MCF 10A (cell line): ENCODE measurements at regions not wholly inside any gene's neighbourhood (a gene's known extent, or its start where the extent isn't known, plus 50 kb on each side); places are given as distances from the start of the nearest gene placed in this dataset.

Source experiments
- BruUV-seq: library from RNA; stranded (reverse); fragments of 400-500 nt; replicated peaks from 2 replicates; lab custom pipeline; 2021; lab: Mats Ljungman, UMichigan
- CTCF ChIA-PET: fragments of 300-600 bp; sonication (Branson Sonifier 250); formaldehyde crosslinking; extraction: SDS; loops from one replicate; lab custom pipeline; 2021; ENCODE audit warnings: antibody characterized with exemption, inconsistent platforms; lab: Yijun Ruan, JAX
- POLR2A ChIA-PET: fragments of 300-600, 350-650 bp; sonication (Branson Sonifier 250); formaldehyde crosslinking; extraction: SDS; loops from one replicate; lab custom pipeline; 2020; ENCODE audit warnings: antibody characterized with exemption, inconsistent platforms; lab: Yijun Ruan, JAX
- DNase-seq: peaks from one replicate; pipeline ENCODE4 v3.0.0-alpha.2; 2018; ENCODE audit not compliant: unreplicated experiment
- H3K27ac Mint-ChIP-seq: one replicate; pipeline ENCODE4 v1.8.0; 2022; ENCODE audit warnings: mild to moderate bottlenecking, low read depth, mixed read lengths; ENCODE audit not compliant: unreplicated experiment
- H3K27me3 Mint-ChIP-seq: one replicate; pipeline ENCODE4 v1.8.0; 2022; ENCODE audit warnings: mixed read lengths; ENCODE audit not compliant: insufficient read depth, unreplicated experiment
- H3K36me3 Mint-ChIP-seq: one replicate; pipeline ENCODE4 v1.8.0; 2022; ENCODE audit warnings: mild to moderate bottlenecking, moderate library complexity, mixed read lengths; ENCODE audit not compliant: insufficient read depth, unreplicated experiment
- H3K4me1 Mint-ChIP-seq: one replicate; pipeline ENCODE4 v1.8.0; 2022; ENCODE audit warnings: mixed read lengths; ENCODE audit not compliant: insufficient read depth, unreplicated experiment
- H3K4me3 Mint-ChIP-seq: one replicate; pipeline ENCODE4 v1.8.0; 2022; ENCODE audit warnings: mild to moderate bottlenecking, moderate library complexity, mixed read lengths; ENCODE audit not compliant: unreplicated experiment
- H3K9me3 Mint-ChIP-seq: one replicate; pipeline ENCODE4 v1.8.0; 2022; ENCODE audit warnings: mixed read lengths; ENCODE audit not compliant: unreplicated experiment
- intact Hi-C: fragments of 100-400 bp; cut with micrococcal nuclease; formaldehyde crosslinking; loops from 2 replicates; pipeline ENCODE4 v1.14.1; 2022
- TF ChIP-seq, protein P1 (sequence below): fragments of 200-600 bp; IDR thresholded peaks from one replicate; pipeline ENCODE4 v1.8.0; 2022; ENCODE audit warnings: antibody characterized with exemption, mild to moderate bottlenecking; ENCODE audit not compliant: unreplicated experiment

DNA sequence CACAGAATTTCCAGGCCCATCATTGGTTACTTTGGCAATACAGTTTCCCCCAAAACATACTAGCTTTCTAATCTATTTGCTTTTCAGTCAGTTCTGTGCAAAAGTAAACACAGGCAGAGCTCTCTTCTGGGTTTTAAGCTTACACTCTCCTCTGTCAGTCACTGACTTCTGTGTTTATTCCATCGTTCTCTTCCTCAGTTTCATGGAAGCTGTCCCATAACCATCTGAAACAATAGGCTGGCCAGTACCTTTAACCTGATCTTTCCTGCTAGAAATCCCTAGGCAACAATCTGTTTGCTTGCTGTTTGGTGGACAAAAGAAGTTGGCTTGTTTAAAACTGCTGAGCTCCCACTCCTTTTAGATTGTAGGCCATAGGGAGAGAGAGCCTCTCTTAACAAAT, 431.5 kb downstream of the HACE1 start:
- no peak overlapping the region for H3K4me3 Mint-ChIP-seq
- no peak overlapping the region for H3K27ac Mint-ChIP-seq
- CTCF ChIA-PET: no interaction called here
- peaks cover 8% of the 10 kb centered on the region for H3K9me3 Mint-ChIP-seq
- DNase-seq: no peak
- no peaks in the 10 kb centered on the region for H3K36me3 Mint-ChIP-seq
- no peaks in the 10 kb centered on the region for H3K27me3 Mint-ChIP-seq
- no peaks in the 10 kb centered on the region for H3K4me1 Mint-ChIP-seq
- POLR2A ChIA-PET: interaction anchor here (0.6 kb wide), 1 partner anchor 547 kb away, joined by 3 read pairs; no protein-coding TSS in a partner anchor
- intact Hi-C loops: no loop called here
- BruUV-seq: no TSS peak
- TF ChIP-seq, protein P1, sequence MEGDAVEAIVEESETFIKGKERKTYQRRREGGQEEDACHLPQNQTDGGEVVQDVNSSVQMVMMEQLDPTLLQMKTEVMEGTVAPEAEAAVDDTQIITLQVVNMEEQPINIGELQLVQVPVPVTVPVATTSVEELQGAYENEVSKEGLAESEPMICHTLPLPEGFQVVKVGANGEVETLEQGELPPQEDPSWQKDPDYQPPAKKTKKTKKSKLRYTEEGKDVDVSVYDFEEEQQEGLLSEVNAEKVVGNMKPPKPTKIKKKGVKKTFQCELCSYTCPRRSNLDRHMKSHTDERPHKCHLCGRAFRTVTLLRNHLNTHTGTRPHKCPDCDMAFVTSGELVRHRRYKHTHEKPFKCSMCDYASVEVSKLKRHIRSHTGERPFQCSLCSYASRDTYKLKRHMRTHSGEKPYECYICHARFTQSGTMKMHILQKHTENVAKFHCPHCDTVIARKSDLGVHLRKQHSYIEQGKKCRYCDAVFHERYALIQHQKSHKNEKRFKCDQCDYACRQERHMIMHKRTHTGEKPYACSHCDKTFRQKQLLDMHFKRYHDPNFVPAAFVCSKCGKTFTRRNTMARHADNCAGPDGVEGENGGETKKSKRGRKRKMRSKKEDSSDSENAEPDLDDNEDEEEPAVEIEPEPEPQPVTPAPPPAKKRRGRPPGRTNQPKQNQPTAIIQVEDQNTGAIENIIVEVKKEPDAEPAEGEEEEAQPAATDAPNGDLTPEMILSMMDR: no peak

DNA sequence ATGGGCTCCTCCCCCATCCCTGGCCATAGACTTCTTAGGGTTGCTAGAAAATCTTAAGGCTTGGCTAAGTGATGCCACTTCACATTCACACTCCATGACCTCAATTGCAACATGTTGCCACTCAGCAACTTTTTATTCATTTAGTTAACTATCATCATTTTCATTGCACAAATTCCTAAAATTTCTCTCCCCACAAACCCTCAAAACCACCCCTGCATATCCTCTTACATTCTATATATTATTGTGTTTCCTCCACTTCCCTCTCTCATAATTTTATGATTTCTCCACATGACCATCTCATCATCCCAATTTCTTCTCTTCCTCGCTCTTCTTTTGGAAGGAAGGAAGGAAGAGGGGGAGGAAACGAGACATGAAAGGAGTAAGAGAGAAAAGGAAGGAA, 436.0 kb downstream of the HACE1 start:
- no peaks in the 10 kb centered on the region for H3K36me3 Mint-ChIP-seq
- no peak for DNase-seq
- CTCF ChIA-PET: no interaction called here
- TF ChIP-seq, protein P1: no peak
- POLR2A ChIA-PET: no interaction called here
- H3K9me3 Mint-ChIP-seq: no peaks in the 10 kb centered on the region
- no peak overlapping the region for H3K27ac Mint-ChIP-seq
- intact Hi-C loops: no loop called here
- BruUV-seq: no TSS peak
- H3K4me1 Mint-ChIP-seq: no peaks in the 10 kb centered on the region
- no peak overlapping the region for H3K4me3 Mint-ChIP-seq
- H3K27me3 Mint-ChIP-seq: no peaks in the 10 kb centered on the region

DNA sequence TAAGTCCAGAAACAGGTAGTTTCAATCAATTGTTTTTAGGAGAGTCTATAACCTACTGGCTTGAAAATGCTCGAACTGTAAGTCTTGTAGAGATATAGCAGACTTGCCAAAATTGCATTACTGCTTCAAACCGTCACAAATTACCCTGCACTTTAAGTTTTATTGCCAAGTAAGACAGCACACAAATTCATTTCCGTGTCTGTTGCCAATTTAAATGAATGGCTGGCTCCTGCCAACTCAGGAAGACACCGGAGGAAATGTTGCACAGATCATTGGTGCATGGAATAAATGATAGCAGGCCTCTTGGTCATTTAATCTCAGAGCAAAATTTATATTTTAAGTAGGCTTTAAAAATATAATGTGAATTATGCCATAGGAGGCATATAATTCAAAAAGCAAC, 438.1 kb downstream of the HACE1 start:
- no peaks in the 10 kb centered on the region for H3K27me3 Mint-ChIP-seq
- POLR2A ChIA-PET: no interaction called here

DNA sequence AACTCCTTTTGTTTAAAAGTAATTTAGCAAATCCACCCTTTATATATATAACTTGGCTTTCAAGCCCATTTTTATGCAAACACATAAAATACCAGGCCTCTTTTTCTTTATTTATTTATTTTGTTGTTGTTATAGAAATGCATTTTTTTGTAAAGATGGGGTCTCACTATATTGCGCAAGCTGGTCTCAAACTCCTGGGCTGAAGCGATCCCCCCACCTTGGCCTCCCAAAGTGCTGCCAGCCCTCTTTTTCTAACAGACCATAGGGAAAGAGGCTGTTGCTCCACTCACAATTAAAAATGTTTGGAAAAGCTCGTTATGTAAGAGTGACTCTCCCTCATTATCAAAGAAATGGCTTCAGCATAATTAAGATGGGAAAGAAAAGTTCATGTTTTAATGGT, 440.9 kb downstream of the HACE1 start:
- intact Hi-C loops: no loop called here
- no peaks in the 10 kb centered on the region for H3K9me3 Mint-ChIP-seq
- TF ChIP-seq, protein P1: no peak
- ChIA-PET CTCF (interaction anchor here (0.7 kb wide), 1 partner anchor 10 kb away, joined by 3 read pairs; no protein-coding TSS in a partner anchor), POLR2A (no interaction called here)
- BruUV-seq: no TSS peak
- H3K4me1 Mint-ChIP-seq: no peaks in the 10 kb centered on the region
- no peaks in the 10 kb centered on the region for H3K36me3 Mint-ChIP-seq
- H3K27me3 Mint-ChIP-seq: no peaks in the 10 kb centered on the region
- no peak overlapping the region for H3K27ac Mint-ChIP-seq
- H3K4me3 Mint-ChIP-seq: no peak overlapping the region
- DNase-seq: no peak

More for the DNA sequence above, 438.1 kb downstream of the HACE1 start:
- DNase-seq: no peak
- Mint-ChIP-seq H3K4me3 (no peak overlapping the region), H3K9me3 (no peaks in the 10 kb centered on the region), H3K4me1 (no peaks in the 10 kb centered on the region), H3K36me3 (no peaks in the 10 kb centered on the region), H3K27ac (no peak overlapping the region)
- TF ChIP-seq, protein P1: no peak
- BruUV-seq: no TSS peak
- intact Hi-C loops: no loop called here
- CTCF ChIA-PET: interaction anchor here (0.6 to 0.7 kb wide), 5 partner anchors 11 to 205 kb away, joined by 3 to 4 read pairs (median 3); no protein-coding TSS in a partner anchor
